ENCODE measurements at regions not wholly inside any gene's neighbourhood (a gene's known extent, or its start where the extent isn't known, plus 50 kb on each side); places are given as distances from the start of the nearest gene placed in this dataset.

- no peak for FAIRE-seq
- DNase-seq (ENCODE audit: insufficient read length, low spot score) = no peak
Observed at GRCh38 chr6:101284131-101284530, 109.4 kb upstream of the GRIK2 start.

- FAIRE-seq (no peak), DNase-seq (ENCODE audit: insufficient read length, low spot score) (no peak)
Observed at GRCh38 chr6:101286146-101286545, 107.4 kb upstream of the GRIK2 start.

- FAIRE-seq (no peak), DNase-seq (ENCODE audit: insufficient read length, low spot score) (no peak)
Observed at GRCh38 chr6:101290346-101290745, 103.2 kb upstream of the GRIK2 start.

- FAIRE-seq = no peak
Observed at GRCh38 chr6:101294051-101294638, 99.4 kb upstream of the GRIK2 start.

GRCh38 chr6:101294676-101295075 is 98.8 kb upstream of the GRIK2 start:
- no peak for FAIRE-seq
- no peak for DNase-seq (ENCODE audit: insufficient read length, low spot score)

More at GRCh38 chr6:101294051-101294638, 99.4 kb upstream of the GRIK2 start:
- DNase-seq (ENCODE audit: insufficient read length, low spot score) = no peak

GRCh38 chr6:101296169-101296960 is 97.1 kb upstream of the GRIK2 start:
- no peak for DNase-seq (ENCODE audit: insufficient read length, low spot score)
- no peak for FAIRE-seq

- no peak for FAIRE-seq
Observed at GRCh38 chr6:101302593-101302992, 90.9 kb upstream of the GRIK2 start.

GRCh38 chr6:101303495-101303894 is 90.0 kb upstream of the GRIK2 start:
- DNase-seq (ENCODE audit: insufficient read length, low spot score) (no peak), FAIRE-seq (no peak)

More at GRCh38 chr6:101302593-101302992, 90.9 kb upstream of the GRIK2 start:
- DNase-seq (ENCODE audit: insufficient read length, low spot score) = no peak

GRCh38 chr6:101312652-101313051 is 80.9 kb upstream of the GRIK2 start:
- DNase-seq (ENCODE audit: insufficient read length, low spot score) = no peak
- FAIRE-seq = peak; percentile 42

- no peak for DNase-seq (ENCODE audit: insufficient read length, low spot score)
- FAIRE-seq = no peak
Observed at GRCh38 chr6:101322921-101323320, 70.6 kb upstream of the GRIK2 start.

- no peak for FAIRE-seq
- no peak for DNase-seq (ENCODE audit: insufficient read length, low spot score)
Observed at GRCh38 chr6:101326411-101326810, 67.1 kb upstream of the GRIK2 start.

- FAIRE-seq = no peak
Observed at GRCh38 chr6:101341926-101342325, 51.6 kb upstream of the GRIK2 start.

More at GRCh38 chr6:101341926-101342325, 51.6 kb upstream of the GRIK2 start:
- DNase-seq (ENCODE audit: insufficient read length, low spot score) = no peak

Measured in GM19239 (cell line).